VCaP (cell line): ENCODE measurements at regions not wholly inside any gene's neighbourhood (a gene's known extent, or its start where the extent isn't known, plus 50 kb on each side); places are given as distances from the start of the nearest gene placed in this dataset.

Experiments
- H3K27ac ChIP-seq: fragments of 450-650 bp; 2 replicates; pipeline ENCODE4 v1.5.1; 2017
- TF ChIP-seq, protein P1 (sequence below): fragments of 450-650 bp; conservative IDR thresholded peaks from 2 replicates; pipeline ENCODE4 v1.5.1; 2017; ENCODE audit warnings: mild to moderate bottlenecking, moderate library complexity

DNA sequence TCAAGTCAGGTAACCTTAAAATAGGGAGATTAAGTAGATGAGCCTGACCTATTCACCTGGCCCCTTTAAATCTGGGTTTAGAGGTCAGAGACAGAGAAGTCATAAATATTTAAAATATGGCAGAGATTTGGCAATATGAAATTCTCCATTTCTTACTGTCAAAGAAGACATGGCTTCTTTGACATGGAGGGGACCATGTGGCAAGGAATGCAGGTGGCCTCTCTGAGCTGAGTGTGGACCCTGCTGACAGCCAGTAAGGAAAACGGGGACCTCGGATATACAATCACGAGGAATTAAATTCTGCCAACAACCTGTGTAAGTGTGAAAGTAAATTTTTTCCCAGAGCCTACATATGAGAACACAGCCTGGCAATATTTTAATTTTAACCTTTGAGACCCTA lies 427.5 kb upstream of the PROX1 start:
- H3K27ac ChIP-seq = no peak overlapping the region
- TF ChIP-seq, protein P1, sequence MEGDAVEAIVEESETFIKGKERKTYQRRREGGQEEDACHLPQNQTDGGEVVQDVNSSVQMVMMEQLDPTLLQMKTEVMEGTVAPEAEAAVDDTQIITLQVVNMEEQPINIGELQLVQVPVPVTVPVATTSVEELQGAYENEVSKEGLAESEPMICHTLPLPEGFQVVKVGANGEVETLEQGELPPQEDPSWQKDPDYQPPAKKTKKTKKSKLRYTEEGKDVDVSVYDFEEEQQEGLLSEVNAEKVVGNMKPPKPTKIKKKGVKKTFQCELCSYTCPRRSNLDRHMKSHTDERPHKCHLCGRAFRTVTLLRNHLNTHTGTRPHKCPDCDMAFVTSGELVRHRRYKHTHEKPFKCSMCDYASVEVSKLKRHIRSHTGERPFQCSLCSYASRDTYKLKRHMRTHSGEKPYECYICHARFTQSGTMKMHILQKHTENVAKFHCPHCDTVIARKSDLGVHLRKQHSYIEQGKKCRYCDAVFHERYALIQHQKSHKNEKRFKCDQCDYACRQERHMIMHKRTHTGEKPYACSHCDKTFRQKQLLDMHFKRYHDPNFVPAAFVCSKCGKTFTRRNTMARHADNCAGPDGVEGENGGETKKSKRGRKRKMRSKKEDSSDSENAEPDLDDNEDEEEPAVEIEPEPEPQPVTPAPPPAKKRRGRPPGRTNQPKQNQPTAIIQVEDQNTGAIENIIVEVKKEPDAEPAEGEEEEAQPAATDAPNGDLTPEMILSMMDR = no peak

DNA sequence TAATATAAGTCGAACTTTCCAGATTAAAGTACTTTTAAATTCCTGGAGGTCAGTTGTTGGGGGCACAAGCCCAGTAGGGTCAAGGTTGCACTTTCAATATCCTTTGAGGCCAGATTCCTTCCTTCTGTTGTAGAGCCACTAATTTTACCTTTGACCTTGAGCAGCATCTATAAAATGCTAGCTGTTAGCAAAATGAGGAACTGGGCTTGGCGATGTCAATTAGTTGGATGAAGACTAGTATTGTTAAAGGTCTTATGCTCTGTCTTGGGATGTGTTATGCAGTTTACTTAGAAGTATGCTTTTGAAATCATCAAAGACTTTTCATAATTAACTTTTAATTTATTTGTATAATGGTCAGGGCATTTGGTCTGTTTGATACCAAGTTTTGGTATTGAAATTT lies 425.9 kb upstream of the PROX1 start:
- no peak overlapping the region for H3K27ac ChIP-seq
- TF ChIP-seq, protein P1 = no peak

DNA sequence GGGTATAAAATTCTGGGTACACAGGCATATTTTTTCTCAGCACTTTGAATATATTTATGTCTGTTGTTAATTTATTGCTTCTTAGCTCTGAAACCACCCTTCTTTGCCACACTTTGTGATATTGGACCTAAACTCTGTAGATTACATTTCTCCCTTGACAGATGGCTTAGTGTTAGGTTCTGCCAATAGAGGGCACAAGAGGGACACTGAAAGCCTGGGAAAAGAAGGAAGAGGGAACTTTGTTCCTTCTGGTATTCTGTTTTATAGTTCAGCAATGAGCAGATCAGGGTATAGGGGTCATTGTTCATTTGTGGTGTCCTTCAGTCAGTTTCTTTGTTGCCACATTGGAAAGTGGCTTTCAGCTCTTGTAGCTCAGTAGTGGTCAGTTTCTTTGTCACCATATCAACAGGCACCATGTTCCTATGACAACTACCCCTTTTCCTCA lies 423.5 kb upstream of the PROX1 start:
- no peak overlapping the region for H3K27ac ChIP-seq
- TF ChIP-seq, protein P1 = peak; percentile 83

DNA sequence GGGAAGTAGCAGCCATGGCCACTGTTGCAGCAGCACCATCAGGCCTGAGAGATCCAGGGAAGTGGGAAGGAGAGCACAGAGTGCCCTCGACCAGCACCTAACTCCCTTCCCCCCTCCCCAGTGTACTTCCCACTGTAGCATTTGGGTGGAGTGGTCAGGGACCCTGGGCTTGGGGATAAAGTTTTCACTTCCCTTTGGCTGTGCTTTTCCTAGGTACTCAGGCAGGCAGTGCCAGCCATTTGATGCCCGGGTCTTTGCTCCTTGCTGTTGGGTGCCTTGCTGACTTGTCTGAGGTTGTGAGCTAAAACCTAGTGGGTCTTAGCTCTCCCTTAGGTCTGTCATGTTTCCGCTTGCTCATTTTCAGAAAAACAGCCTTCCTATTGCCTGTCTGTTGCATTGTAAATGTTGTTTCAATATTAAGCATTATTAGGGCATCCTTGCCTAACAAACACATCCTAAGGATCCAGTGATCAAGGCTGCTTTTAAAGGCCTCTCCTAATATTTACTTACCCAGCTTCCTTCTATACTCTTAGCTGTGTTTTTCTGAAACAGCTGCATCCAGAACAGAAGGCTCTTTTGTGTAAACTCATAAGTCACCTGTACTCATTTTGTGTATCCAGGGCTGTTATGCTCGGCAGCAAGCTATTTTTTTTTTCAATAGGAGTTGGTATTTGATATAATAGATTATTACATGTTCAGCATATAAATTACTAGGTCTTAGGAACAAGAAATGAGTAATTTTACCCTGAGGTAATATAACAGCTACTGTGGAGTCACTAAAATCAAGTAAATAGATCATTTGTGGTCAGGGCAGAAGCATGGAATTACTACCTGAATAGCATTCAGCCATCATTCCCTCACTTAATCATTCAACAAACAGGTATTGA lies 418.6 kb upstream of the PROX1 start:
- no peak overlapping the region; the same call in 1 of the 2 replicates for H3K27ac ChIP-seq
- TF ChIP-seq, protein P1 = no peak

DNA sequence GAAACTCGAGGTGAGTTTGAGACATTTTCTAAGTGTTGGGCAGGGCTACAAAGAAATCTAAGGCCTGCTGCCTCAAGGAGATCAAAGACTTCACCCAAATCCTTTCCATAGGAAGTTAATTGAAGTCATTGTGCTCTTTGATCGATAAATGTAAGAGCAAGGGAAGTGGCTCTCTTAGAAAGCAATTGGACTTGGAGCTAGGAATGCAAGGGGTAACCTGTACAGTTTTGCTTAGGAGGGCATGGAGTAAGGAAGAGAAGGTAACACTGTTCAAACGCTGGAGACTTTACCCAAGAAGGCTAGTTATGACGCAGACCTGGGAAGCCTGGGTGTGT lies 418.0 kb upstream of the PROX1 start:
- TF ChIP-seq, protein P1 = no peak
- no peak overlapping the region; the same call in 1 of the 2 replicates for H3K27ac ChIP-seq

DNA sequence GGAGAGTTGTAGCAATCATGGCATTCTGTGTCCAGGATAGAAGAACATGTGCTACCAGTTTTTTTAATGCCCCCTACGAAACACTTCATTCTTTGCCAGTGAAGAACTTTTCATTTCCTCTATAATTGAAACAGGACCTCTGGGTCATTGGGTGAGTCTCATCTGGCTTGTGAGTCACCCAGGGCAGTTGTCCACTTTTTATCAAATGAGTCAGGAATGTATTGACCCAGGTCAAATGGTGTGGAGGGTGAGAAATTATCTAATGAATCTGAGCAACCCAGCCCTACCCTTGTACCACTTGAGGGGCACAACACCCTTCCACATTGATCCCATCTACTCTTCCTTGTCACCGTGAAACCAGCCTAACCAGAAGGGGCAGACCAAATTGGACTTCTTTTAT lies 417.3 kb upstream of the PROX1 start:
- no peak overlapping the region for H3K27ac ChIP-seq
- TF ChIP-seq, protein P1 = no peak

DNA sequence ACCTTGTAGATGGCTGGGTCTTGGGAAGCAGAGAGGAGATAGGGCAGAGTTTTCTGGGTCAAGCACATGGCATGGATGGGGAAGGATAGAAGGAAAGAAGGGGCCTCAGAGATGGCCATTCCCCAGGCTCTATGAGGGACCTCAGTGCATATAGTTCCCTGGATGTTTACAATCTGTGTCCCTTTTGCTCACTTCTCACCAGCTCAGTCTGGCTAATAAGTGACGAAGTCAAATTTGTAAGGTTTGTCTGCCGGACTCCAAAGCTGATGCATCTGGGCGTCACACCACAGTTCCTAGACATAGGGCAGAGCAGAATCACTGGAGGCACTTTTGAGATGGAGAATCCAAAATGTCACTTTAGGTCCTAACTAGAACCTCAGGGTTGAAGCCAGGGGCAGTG lies 416.4 kb upstream of the PROX1 start:
- TF ChIP-seq, protein P1 = no peak
- H3K27ac ChIP-seq = no peak overlapping the region
